ENCODE measurements at regions not wholly inside any gene's neighbourhood (a gene's known extent, or its start where the extent isn't known, plus 50 kb on each side); places are given as distances from the start of the nearest gene placed in this dataset.

DNA sequence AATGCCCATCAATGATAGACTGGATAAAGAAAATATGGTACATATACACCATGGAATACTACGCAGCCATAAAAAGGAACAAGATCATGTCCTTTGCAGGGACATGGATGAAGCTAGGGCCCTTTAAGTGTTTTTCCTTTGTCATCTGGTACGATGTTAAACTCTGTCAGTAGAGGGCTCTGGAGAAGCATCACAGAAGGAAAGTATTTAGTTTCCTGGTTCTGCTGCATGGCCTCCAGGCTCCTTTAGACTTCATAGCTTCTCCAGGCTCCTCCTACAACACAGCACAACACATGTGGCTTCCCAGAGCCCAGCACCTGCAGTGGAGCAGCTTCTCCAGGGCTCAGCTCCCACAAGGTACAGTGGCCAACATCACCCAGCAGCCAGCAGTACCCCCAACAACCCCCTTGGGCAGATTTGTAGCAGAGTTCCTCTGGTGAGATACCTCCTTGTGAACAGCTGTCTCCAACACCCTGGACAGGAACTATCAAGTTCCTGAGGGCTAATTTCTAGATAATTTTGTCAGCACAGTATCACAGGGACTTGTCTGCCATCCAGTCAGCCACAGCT, 63.4 kb downstream of the KCTD12 start:
- no peak for TF ChIP-seq GATA2 (IDR thresholded peaks at IDR 0.05; ENCODE audit: low read depth, low read length)
- no peak for TF ChIP-seq GATA3 (IDR thresholded peaks at IDR 0.05; ENCODE audit: low read depth, low read length)
